Activated CD8-positive, alpha-beta T cell treated with anti-CD3 and anti-CD28 coated beads for 36 hours (primary cell): ENCODE measurements at regions not wholly inside any gene's neighbourhood (a gene's known extent, or its start where the extent isn't known, plus 50 kb on each side); places are given as distances from the start of the nearest gene placed in this dataset.

Experiments
- ATAC-seq: fragments of 200-7000 bp; cut with Tn5 transposase; one replicate; pipeline ENCODE4 v1.10.0; 2021; ENCODE audit warnings: mild to moderate bottlenecking, moderate library complexity
- CTCF ChIA-PET: fragments of 350-600 bp; sonication (Branson Sonifier 250); formaldehyde crosslinking; loops from one replicate; lab custom pipeline; 2021; ENCODE audit warnings: antibody characterized with exemption; lab: Charles Lee
- POLR2A ChIA-PET: fragments of 350-600 bp; sonication (Branson Sonifier 250); formaldehyde crosslinking; loops from one replicate; lab custom pipeline; 2021; ENCODE audit warnings: antibody characterized with exemption; lab: Charles Lee
- DNase-seq: peaks from one replicate; pipeline ENCODE4 v3.0.0-alpha.2; 2020
- H3K27ac Mint-ChIP-seq: one replicate; pipeline ENCODE4 v1.8.0; 2021; ENCODE audit warnings: mild to moderate bottlenecking, mixed read lengths
- H3K27me3 Mint-ChIP-seq: one replicate; pipeline ENCODE4 v1.8.0; 2021; ENCODE audit warnings: mixed read lengths
- H3K36me3 Mint-ChIP-seq: one replicate; pipeline ENCODE4 v1.8.0; 2021; ENCODE audit warnings: low read depth, mixed read lengths
- H3K4me1 Mint-ChIP-seq: one replicate; pipeline ENCODE4 v1.8.0; 2021; ENCODE audit warnings: low read depth, mixed read lengths
- H3K4me3 Mint-ChIP-seq: one replicate; pipeline ENCODE4 v1.8.0; 2021; ENCODE audit warnings: mild to moderate bottlenecking, moderate library complexity, mixed read lengths
- H3K9me3 Mint-ChIP-seq: one replicate; pipeline ENCODE4 v1.8.0; 2021; ENCODE audit warnings: mixed read lengths
- CTCF ChIP-seq: fragments of 200-600 bp; IDR thresholded peaks from one replicate; pipeline ENCODE4 v1.8.0; 2022; ENCODE audit warnings: antibody characterized with exemption, mild to moderate bottlenecking
- intact Hi-C: fragments of 100-400 bp; cut with micrococcal nuclease; formaldehyde crosslinking; loops from one replicate; pipeline ENCODE4 v1.10.0; 2022

GRCh38 chr1:47585141-47585902 lies 147.5 kb downstream of the FOXD2 start:
- ChIA-PET CTCF (no interaction called here), POLR2A (no interaction called here)
- H3K4me3 Mint-ChIP-seq, result no peak overlapping the region
- H3K27me3 Mint-ChIP-seq, result peaks cover 14% of the 10 kb centered on the region
- intact Hi-C loops, result no loop called here
- no peaks in the 10 kb centered on the region for H3K9me3 Mint-ChIP-seq
- H3K4me1 Mint-ChIP-seq, result peaks cover 2% of the 10 kb centered on the region
- TF ChIP-seq CTCF, result no peak
- no peak overlapping the region for H3K27ac Mint-ChIP-seq
- ATAC-seq, result no peak
- DNase-seq, result no peak
- H3K36me3 Mint-ChIP-seq, result no peaks in the 10 kb centered on the region

GRCh38 chr1:47587891-47588582 lies 150.2 kb downstream of the FOXD2 start:
- no peak for DNase-seq
- ChIA-PET CTCF (interaction anchor here (1.1 kb wide), 1 partner anchor 58 kb away, joined by 3 read pairs; no protein-coding TSS in a partner anchor), POLR2A (no interaction called here)
- Mint-ChIP-seq H3K9me3 (no peaks in the 10 kb centered on the region), H3K27me3 (peaks cover 18% of the 10 kb centered on the region), H3K27ac (no peak overlapping the region), H3K4me3 (no peak overlapping the region), H3K4me1 (peaks cover 2% of the 10 kb centered on the region), H3K36me3 (no peaks in the 10 kb centered on the region)
- intact Hi-C loops, result no loop called here
- TF ChIP-seq CTCF, result no peak
- ATAC-seq, result no peak

GRCh38 chr1:47590523-47591225 lies 152.8 kb downstream of the FOXD2 start:
- Mint-ChIP-seq H3K4me1 (no peaks in the 10 kb centered on the region), H3K4me3 (no peak overlapping the region), H3K27ac (no peak overlapping the region), H3K36me3 (no peaks in the 10 kb centered on the region), H3K9me3 (no peaks in the 10 kb centered on the region), H3K27me3 (peaks cover 24% of the 10 kb centered on the region)
- ATAC-seq, result no peak
- no peak for DNase-seq
- no peak for TF ChIP-seq CTCF
- POLR2A ChIA-PET, result interaction anchor here (0.6 kb wide), 1 partner anchor 46 kb away, joined by 3 read pairs; no protein-coding TSS in a partner anchor
- CTCF ChIA-PET, result no interaction called here
- intact Hi-C loops, result no loop called here

- H3K4me1 Mint-ChIP-seq, result no peaks in the 10 kb centered on the region
- H3K27me3 Mint-ChIP-seq, result peaks cover 25% of the 10 kb centered on the region
- no peak for DNase-seq
- TF ChIP-seq CTCF, result no peak
- ChIA-PET POLR2A (no interaction called here), CTCF (interaction anchor here (1.1 kb wide), 1 partner anchor 204 kb away, joined by 3 read pairs; no protein-coding TSS in a partner anchor)
- H3K36me3 Mint-ChIP-seq, result no peaks in the 10 kb centered on the region
- intact Hi-C loops, result no loop called here
- no peak for ATAC-seq
- H3K9me3 Mint-ChIP-seq, result no peaks in the 10 kb centered on the region
- no peak overlapping the region for H3K27ac Mint-ChIP-seq
- no peak overlapping the region for H3K4me3 Mint-ChIP-seq
Observed at GRCh38 chr1:47591801-47592200, 154.0 kb downstream of the FOXD2 start.
